IPS DF 6.9 (cell line): ENCODE measurements at regions not wholly inside any gene's neighbourhood (a gene's known extent, or its start where the extent isn't known, plus 50 kb on each side); places are given as distances from the start of the nearest gene placed in this dataset.

Experiments used
- DNase-seq: peaks from one replicate; pipeline ENCODE4 v3.0.0-alpha.2; 2013; ENCODE audit warnings: low read depth, low spot score
- H3K27ac ChIP-seq: one replicate; pipeline ENCODE4 v1.5.1; 2013; ENCODE audit warnings: low read length, control low read depth
- H3K27me3 ChIP-seq: 2 replicates; pipeline ENCODE4 v1.6.1; 2013; ENCODE audit warnings: mild to moderate bottlenecking, low read length; ENCODE audit not compliant: control insufficient read depth, insufficient read depth
- H3K36me3 ChIP-seq: 2 replicates; pipeline ENCODE4 v1.6.1; 2013; ENCODE audit warnings: low read length; ENCODE audit not compliant: control insufficient read depth, insufficient read depth
- H3K4me1 ChIP-seq: 2 replicates; pipeline ENCODE4 v1.6.1; 2013; ENCODE audit warnings: low read length; ENCODE audit not compliant: control insufficient read depth, insufficient read depth
- H3K4me3 ChIP-seq: 2 replicates; pipeline ENCODE4 v1.5.1; 2013; ENCODE audit warnings: mild to moderate bottlenecking, low read length
- H3K9me3 ChIP-seq: 2 replicates; pipeline ENCODE4 v1.6.1; 2013; ENCODE audit warnings: low read length, inconsistent platforms; ENCODE audit not compliant: control insufficient read depth, insufficient read depth
- WGBS: extraction: QIAGEN DNeasy Blood & Tissue Kit; methylation state at CpG from one replicate; pipeline ENCODE4 v1.1.7; 2013; ENCODE audit warnings: mixed read lengths, missing lambda C conversion rate; ENCODE audit not compliant: insufficient read length, insufficient coverage; 5-methylcytosine and 5-hydroxymethylcytosine counted together

- Histone ChIP-seq H3K36me3 (no peaks in the 10 kb centered on the region), H3K4me1 (no peaks in the 10 kb centered on the region), H3K4me3 (no peak overlapping the region), H3K9me3 (no peaks in the 10 kb centered on the region), H3K27me3 (no peaks in the 10 kb centered on the region), H3K27ac (no peak overlapping the region)
- WGBS: no CpG with 5 or more reads among the region's 4 CpGs
- DNase-seq: no peak
Observed at GRCh38 chr3:34696831-34697230, 898.4 kb downstream of the PDCD6IP start.

- Histone ChIP-seq H3K4me1 (no peaks in the 10 kb centered on the region), H3K27me3 (no peaks in the 10 kb centered on the region), H3K9me3 (no peaks in the 10 kb centered on the region; the same call in 1 of the 2 replicates), H3K36me3 (no peaks in the 10 kb centered on the region), H3K27ac (no peak overlapping the region), H3K4me3 (no peak overlapping the region)
- DNase-seq: no peak
- WGBS: no CpG with 5 or more reads among the region's 3 CpGs
Observed at GRCh38 chr3:34703053-34703452, 904.6 kb downstream of the PDCD6IP start.

- WGBS: no CpG with 5 or more reads among the region's 3 CpGs
- DNase-seq: no peak
- no peaks in the 10 kb centered on the region; the same call in 1 of the 2 replicates for H3K4me1 ChIP-seq
- H3K27ac ChIP-seq: no peak overlapping the region
- H3K36me3 ChIP-seq: no peaks in the 10 kb centered on the region
- H3K27me3 ChIP-seq: no peaks in the 10 kb centered on the region
- no peak overlapping the region for H3K4me3 ChIP-seq
- no peaks in the 10 kb centered on the region for H3K9me3 ChIP-seq
Observed at GRCh38 chr3:34724916-34725499, 914.3 kb upstream of the ARPP21 start.

- Histone ChIP-seq H3K9me3 (no peaks in the 10 kb centered on the region), H3K4me1 (no peaks in the 10 kb centered on the region; the same call in 1 of the 2 replicates), H3K4me3 (no peak overlapping the region), H3K27ac (no peak overlapping the region), H3K27me3 (no peaks in the 10 kb centered on the region), H3K36me3 (no peaks in the 10 kb centered on the region)
- DNase-seq: no peak
- WGBS: no CpG with 5 or more reads among the region's 2 CpGs
Observed at GRCh38 chr3:34725774-34726173, 913.6 kb upstream of the ARPP21 start.

- no peaks in the 10 kb centered on the region; the same call in 1 of the 2 replicates for H3K4me1 ChIP-seq
- WGBS: no CpG with 5 or more reads among the region's 2 CpGs
- no peak for DNase-seq
Observed at GRCh38 chr3:34727700-34728099, 911.6 kb upstream of the ARPP21 start.

GRCh38 chr3:34742151-34742550, 897.2 kb upstream of the ARPP21 start:
- no peak for DNase-seq
- Histone ChIP-seq H3K36me3 (no peaks in the 10 kb centered on the region), H3K27me3 (no peaks in the 10 kb centered on the region), H3K27ac (no peak overlapping the region), H3K4me1 (no peaks in the 10 kb centered on the region; the same call in 1 of the 2 replicates), H3K4me3 (no peak overlapping the region), H3K9me3 (no peaks in the 10 kb centered on the region)
- WGBS: no CpG with 5 or more reads among the region's 1 CpG

More at GRCh38 chr3:34727700-34728099, 911.6 kb upstream of the ARPP21 start:
- no peaks in the 10 kb centered on the region for H3K27me3 ChIP-seq
- H3K27ac ChIP-seq: no peak overlapping the region
- no peaks in the 10 kb centered on the region for H3K36me3 ChIP-seq
- no peak overlapping the region for H3K4me3 ChIP-seq
- H3K9me3 ChIP-seq: no peaks in the 10 kb centered on the region

- WGBS: no CpG with 5 or more reads among the region's 9 CpGs
- no peak for DNase-seq
- H3K27ac ChIP-seq: no peak overlapping the region
- H3K4me1 ChIP-seq: no peaks in the 10 kb centered on the region
- H3K36me3 ChIP-seq: no peaks in the 10 kb centered on the region
- H3K9me3 ChIP-seq: no peaks in the 10 kb centered on the region
- no peak overlapping the region for H3K4me3 ChIP-seq
- no peaks in the 10 kb centered on the region for H3K27me3 ChIP-seq
Observed at GRCh38 chr3:34758630-34759261, 880.6 kb upstream of the ARPP21 start.

- Histone ChIP-seq H3K27ac (no peak overlapping the region), H3K9me3 (no peaks in the 10 kb centered on the region)
- WGBS: no CpG with 5 or more reads among the region's 4 CpGs
Observed at GRCh38 chr3:34777386-34777785, 861.9 kb upstream of the ARPP21 start.

GRCh38 chr3:34779092-34779491, 860.2 kb upstream of the ARPP21 start:
- H3K27me3 ChIP-seq: no peaks in the 10 kb centered on the region

More at GRCh38 chr3:34777386-34777785, 861.9 kb upstream of the ARPP21 start:
- Histone ChIP-seq H3K27me3 (no peaks in the 10 kb centered on the region), H3K4me1 (no peaks in the 10 kb centered on the region; the same call in 1 of the 2 replicates), H3K4me3 (no peak overlapping the region), H3K36me3 (no peaks in the 10 kb centered on the region)
- no peak for DNase-seq

GRCh38 chr3:34780294-34780693, 859.0 kb upstream of the ARPP21 start:
- H3K4me1 ChIP-seq: no peaks in the 10 kb centered on the region; the same call in 1 of the 2 replicates
- no peaks in the 10 kb centered on the region for H3K9me3 ChIP-seq
- H3K27me3 ChIP-seq: no peaks in the 10 kb centered on the region
- H3K27ac ChIP-seq: no peak overlapping the region
- no CpG with 5 or more reads among the region's 5 CpGs for WGBS
- H3K4me3 ChIP-seq: no peak overlapping the region
- H3K36me3 ChIP-seq: no peaks in the 10 kb centered on the region
- no peak for DNase-seq

More at GRCh38 chr3:34779092-34779491, 860.2 kb upstream of the ARPP21 start:
- Histone ChIP-seq H3K4me1 (no peaks in the 10 kb centered on the region; the same call in 1 of the 2 replicates), H3K27ac (no peak overlapping the region), H3K36me3 (no peaks in the 10 kb centered on the region), H3K9me3 (no peaks in the 10 kb centered on the region), H3K4me3 (no peak overlapping the region)
- WGBS: no CpG with 5 or more reads among the region's 1 CpG
- DNase-seq: no peak
